K562 (cell line): ENCODE measurements at regions not wholly inside any gene's neighbourhood (a gene's known extent, or its start where the extent isn't known, plus 50 kb on each side); places are given as distances from the start of the nearest gene placed in this dataset.

Experiments
- ATAC-seq: fragments of 200-7000 bp; cut with Tn5 transposase; 3 replicates; pipeline ENCODE4 v1.9.1; 2020; ENCODE audit warnings: moderate library complexity
- BruUV-seq: library from RNA; stranded (reverse); fragments of 400-500 nt; replicated peaks from 2 replicates; lab custom pipeline; 2021; lab: Mats Ljungman, UMichigan
- CTCF ChIA-PET: fragments of 300-600 bp; formaldehyde crosslinking; extraction: SDS; loops from one replicate; lab custom pipeline; 2021; ENCODE audit warnings: low intra/inter-chr PET ratio; lab: Yijun Ruan, JAX
- POLR2A ChIA-PET: fragments of 300-600, 350-650 bp; sonication (Branson Sonifier 250); formaldehyde crosslinking; extraction: SDS; loops from one replicate; lab custom pipeline; 2021; ENCODE audit warnings: antibody characterized with exemption, inconsistent platforms; lab: Yijun Ruan, JAX
- DNase-seq, 4 experiments: peaks; one replicate each; pipeline versions ENCODE4 v3.0.0 to v3.0.0-alpha.2; 2011 to 2018; ENCODE audit warnings: low spot score in 3 of 4, mixed read lengths in 3 of 4; ENCODE audit errors: extremely low read depth in 1 of 4
- FAIRE-seq: peaks from 2 replicates; lab custom pipeline; 2011; peaks lifted over from hg19 to GRCh38; lab: Jason Lieb, UNC
- H2AFZ ChIP-seq: 2 replicates; pipeline ENCODE4 v1.6.0; 2011; ENCODE audit warnings: low read depth, low read length, control low read depth, inconsistent platforms
- H3K27ac ChIP-seq: fragments of 200-600 bp; 3 replicates; pipeline ENCODE4 v1.8.0; 2011; ENCODE audit warnings: low read depth, mild to moderate bottlenecking, control low read depth, inconsistent platforms, low read length, moderate library complexity, mixed read lengths; ENCODE audit errors: extremely low read depth
- H3K27me3 ChIP-seq, 2 experiments: fragments of 300-600 bp in 1 of 2; 2 replicates in 1 of 2; 3 replicates in 1 of 2; pipeline versions ENCODE4 v1.6.0 to v1.8.0; 2011; ENCODE audit warnings: inconsistent platforms in 2 of 2, low read length in 2 of 2, mild to moderate bottlenecking in 1 of 2, mixed read lengths in 1 of 2, moderate library complexity in 1 of 2; ENCODE audit not compliant: control insufficient read depth in 2 of 2, insufficient read depth in 2 of 2
- H3K36me3 ChIP-seq: fragments of 300-600 bp; 3 replicates; pipeline ENCODE4 v1.8.0; 2011; ENCODE audit warnings: mild to moderate bottlenecking, low read length, inconsistent platforms; ENCODE audit not compliant: control insufficient read depth, insufficient read depth
- H3K4me1 ChIP-seq, 2 experiments: fragments of 200-600 bp in 1 of 2; replicated peaks in 1 of 2; 2 replicates in 1 of 2; 3 replicates in 1 of 2; pipeline versions ENCODE4 v1.5.1 to v1.8.0; 2011; ENCODE audit warnings: inconsistent platforms in 2 of 2, low read length in 2 of 2, mild to moderate bottlenecking in 1 of 2, mixed read lengths in 1 of 2, moderate library complexity in 1 of 2; ENCODE audit not compliant: control insufficient read depth in 2 of 2, insufficient read depth in 2 of 2
- H3K4me2 ChIP-seq: 2 replicates; pipeline ENCODE4 v1.6.1; 2011; ENCODE audit warnings: low read length, control low read depth, inconsistent platforms, mixed read lengths; ENCODE audit not compliant: insufficient read depth
- H3K4me3 ChIP-seq: fragments of 200-600 bp; sonication (generic), shearing (Covaris generic); 2 replicates; pipeline ENCODE4 v1.5.1; 2016; ENCODE audit warnings: control low read depth, inconsistent platforms
- H3K79me2 ChIP-seq: fragments of 200-600 bp; 3 replicates; pipeline ENCODE4 v1.8.0; 2011; ENCODE audit warnings: low read length, inconsistent platforms; ENCODE audit not compliant: control insufficient read depth, insufficient read depth
- H3K9ac ChIP-seq, 2 experiments: 2 replicates each; pipeline versions ENCODE4 v1.6.0 to v1.6.1; 2011; ENCODE audit warnings: low read depth in 2 of 2, low read length in 2 of 2, control low read depth in 1 of 2, inconsistent platforms in 1 of 2, mild to moderate bottlenecking in 1 of 2, mixed read lengths in 1 of 2; ENCODE audit not compliant: insufficient read depth in 1 of 2
- H3K9me1 ChIP-seq: one replicate; pipeline ENCODE4 v1.6.0; 2011; ENCODE audit warnings: inconsistent platforms, mild to moderate bottlenecking, low read length, moderate library complexity; ENCODE audit not compliant: control insufficient read depth, insufficient read depth
- H3K9me3 ChIP-seq: replicated peaks from 2 replicates; pipeline ENCODE4 v1.5.1; 2011; ENCODE audit warnings: low read depth, low read length, inconsistent platforms; ENCODE audit not compliant: control insufficient read depth, insufficient read depth
- H4K20me1 ChIP-seq: replicated peaks from 2 replicates; pipeline ENCODE4 v1.6.1; 2011; ENCODE audit warnings: low read length, inconsistent platforms, mixed read lengths; ENCODE audit not compliant: control insufficient read depth, insufficient read depth
- C11orf30 ChIP-seq: fragments of 450-650 bp; IDR thresholded peaks from 2 replicates; pipeline ENCODE4 v1.6.1; 2016; ENCODE audit warnings: low read depth, mild to moderate bottlenecking
- EP300 ChIP-seq: IDR thresholded peaks from 2 replicates; pipeline ENCODE4 v1.6.1; 2012; ENCODE audit warnings: low read length, improper control_type of control experiment
- ILF3 ChIP-seq: fragments of 450-650 bp; IDR thresholded peaks from 2 replicates; pipeline ENCODE4 v1.6.1; 2018; ENCODE audit warnings: antibody characterized with exemption, mild to moderate bottlenecking, moderate library complexity, borderline replicate concordance
- KLF13 ChIP-seq: fragments of 450-650 bp; IDR thresholded peaks from 2 replicates; pipeline ENCODE4 v1.6.1; 2016; ENCODE audit warnings: missing genetic modification characterization, low read depth, mild to moderate bottlenecking, missing compliant biosample characterization, moderate library complexity, borderline replicate concordance
- MAZ ChIP-seq, 2 experiments: fragments of 450-650 bp in 1 of 2; sonication (generic) in 1 of 2; formaldehyde crosslinking; IDR thresholded peaks in 1 of 2; conservative IDR thresholded peaks in 1 of 2; 2 replicates each; pipeline versions ENCODE4 v1.4.0 to v1.5.0; 2020; ENCODE audit warnings: mild to moderate bottlenecking in 1 of 2, missing genetic modification reagents in 1 of 2
- MTA2 ChIP-seq: fragments of 450-650 bp; IDR thresholded peaks from 2 replicates; pipeline ENCODE4 v1.6.1; 2016; ENCODE audit warnings: low read depth
- TRIM24 ChIP-seq, 2 experiments: fragments of 450-650 bp; IDR thresholded peaks; 2 replicates each; pipeline ENCODE4 v1.6.1; 2016
- USF1 ChIP-seq: sonication (generic); formaldehyde crosslinking; IDR thresholded peaks from 2 replicates; pipeline ENCODE4 v1.9.0; 2022; ENCODE audit warnings: mild to moderate bottlenecking, missing genetic modification reagents
- VEZF1 ChIP-seq: fragments of 200-800 bp; sonication (Bioruptor generic); IDR thresholded peaks from 2 replicates; pipeline ENCODE4 v1.6.1; 2017; ENCODE audit warnings: missing genetic modification characterization, missing compliant biosample characterization
- YY1 ChIP-seq, 3 experiments: IDR thresholded peaks; 2 replicates each; pipeline ENCODE4 v1.6.1; 2011; ENCODE audit warnings: low read length in 2 of 3, mild to moderate bottlenecking in 2 of 3, moderate library complexity in 2 of 3, borderline replicate concordance in 1 of 3, control low read depth in 1 of 3, low read depth in 1 of 3; ENCODE audit not compliant: insufficient read depth in 3 of 3, insufficient replicate concordance in 2 of 3, control insufficient read depth in 1 of 3, insufficient read length in 1 of 3; ENCODE audit errors: extremely low read depth in 1 of 3
- ZNF274 ChIP-seq: IDR thresholded peaks from 2 replicates; pipeline ENCODE4 v1.6.1; 2011; ENCODE audit warnings: low read depth, mild to moderate bottlenecking, low read length, moderate library complexity, borderline replicate concordance
- ZNF408 ChIP-seq: fragments of 250-450 bp; sonication (Bioruptor Pico); IDR thresholded peaks from 2 replicates; pipeline ENCODE4 v1.4.0; 2020; ENCODE audit warnings: low read depth, mild to moderate bottlenecking, moderate library complexity
- WGBS: fragments of 100-300 bp; shearing (Covaris generic); methylation state at CpG from one replicate; pipeline ENCODE4 v1.1.6; 2016; ENCODE audit warnings: low coverage, mixed read lengths; ENCODE audit not compliant: insufficient coverage; ENCODE audit errors: missing lambda C conversion rate; 5-methylcytosine and 5-hydroxymethylcytosine counted together
- in situ Hi-C: fragments of 300-500 bp; cut with MboI; formaldehyde crosslinking; loops from 4 replicates; pipeline ENCODE4 v1.15.0; 2018; ENCODE audit warnings: inconsistent platforms, mixed read lengths
- intact Hi-C: fragments of 100-400 bp; cut with micrococcal nuclease; formaldehyde crosslinking; loops from 2 replicates; pipeline ENCODE4 v1.14.2; 2022

- no peak for TF ChIP-seq ZNF408 (CRISPR knock-in tag)
Observed at GRCh38 chr10:84039957-84040356, 99.4 kb upstream of the GHITM start (continued).

GRCh38 chr10:84047258-84048010, 91.9 kb upstream of the GHITM start:
- Histone ChIP-seq H3K36me3 (no peaks in the 10 kb centered on the region), H3K9ac (no peak overlapping the region), H3K4me1 (no peaks in the 10 kb centered on the region), H3K9me1 (no peaks in the 10 kb centered on the region), H3K4me2 (no peak overlapping the region), H3K9me3 (no peaks in the 10 kb centered on the region), H3K27ac (no peak overlapping the region), H2AFZ (no peak overlapping the region), H4K20me1 (no peaks in the 10 kb centered on the region), H3K79me2 (no peaks in the 10 kb centered on the region), H3K27me3 (no peaks in the 10 kb centered on the region), H3K4me3 (no peak overlapping the region)
- TF ChIP-seq VEZF1 (CRISPR knock-in tag) (no peak), USF1 (CRISPR knock-in tag) (no peak), EP300 (no peak), MAZ (CRISPR knock-in tag; conservative IDR thresholded peaks at IDR 0.05 in 1 of 2, IDR thresholded peaks at IDR 0.05 in 1 of 2) (no peak), KLF13 (tag) (no peak), MTA2 (no peak), YY1 (IDR thresholded peaks at IDR 0.05; ENCODE audit: borderline replicate concordance in 1 of 3, control insufficient read depth in 1 of 3, extremely low read depth in 1 of 3, insufficient read depth in 3 of 3, insufficient read length in 1 of 3, insufficient replicate concordance in 2 of 3, low read depth in 1 of 3, low read length in 2 of 3) (no peak), C11orf30 (no peak), TRIM24 (IDR thresholded peaks at IDR 0.05) (no peak), ILF3 (no peak), ZNF274 (no peak)
- BruUV-seq, result no TSS peak
- in situ Hi-C loops, result no loop called here
- 3% methylated on average over 3 of the region's 3 CpGs for WGBS
- ChIA-PET POLR2A (interaction anchor here (0.6 to 1.4 kb wide), 3 partner anchors 9 to 174 kb away, joined by 3 to 5 read pairs (median 3); no protein-coding TSS in a partner anchor), CTCF (no interaction called here)
- FAIRE-seq, result no peak
- no peak for ATAC-seq
- DNase-seq, result no peak
- intact Hi-C loops, result no loop called here
